ENCODE measurements at regions not wholly inside any gene's neighbourhood (a gene's known extent, or its start where the extent isn't known, plus 50 kb on each side); places are given as distances from the start of the nearest gene placed in this dataset.

DNA sequence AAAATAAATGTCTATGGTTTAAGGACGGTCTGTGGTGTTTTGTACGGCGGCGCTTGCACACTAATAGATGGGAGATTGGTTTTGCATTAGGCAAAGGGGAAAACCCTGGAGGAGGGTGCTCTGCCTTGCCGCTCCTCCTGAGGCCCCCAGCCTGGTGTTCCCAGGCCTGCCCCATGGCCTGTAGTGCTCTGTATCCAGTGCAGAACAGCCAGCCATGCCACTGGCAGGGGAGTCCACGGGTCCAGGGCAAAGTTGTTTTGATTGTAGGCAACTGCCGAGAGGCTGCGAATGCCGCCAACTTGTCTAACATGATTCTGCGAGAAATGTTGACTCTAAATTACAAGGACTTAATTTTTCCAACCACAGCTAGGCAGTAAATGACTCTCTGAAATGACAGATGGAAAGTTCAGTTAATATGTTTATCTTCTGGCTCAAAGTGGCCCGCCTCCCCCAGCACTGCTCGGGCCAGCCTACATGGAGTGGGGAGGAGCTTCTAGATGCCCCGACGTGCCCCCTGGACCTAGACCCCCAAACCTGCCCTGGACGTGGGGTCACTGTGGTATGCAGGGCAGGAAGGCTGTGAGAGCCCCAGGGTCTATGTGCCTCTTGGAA is 104.6 kb upstream of the GDF10 start:
- no peak for DNase-seq

GRCh38 chr10:47196691-47197090 is 103.3 kb upstream of the GDF10 start:
- no peak for DNase-seq

- no peak for DNase-seq
Measured at GRCh38 chr10:47198221-47198620, 101.8 kb upstream of the GDF10 start.

GRCh38 chr10:47205192-47205591 is 94.8 kb upstream of the GDF10 start:
- no peak for DNase-seq

- DNase-seq: no peak
Measured at GRCh38 chr10:47206449-47207280, 93.3 kb upstream of the GDF10 start.

GRCh38 chr10:47207281-47207615 is 92.7 kb upstream of the GDF10 start:
- no peak for DNase-seq

- DNase-seq: no peak
Measured at GRCh38 chr10:47207894-47208469, 92.0 kb upstream of the GDF10 start.

- DNase-seq: no peak
Measured at GRCh38 chr10:47209466-47209865, 90.5 kb upstream of the GDF10 start.

DNA sequence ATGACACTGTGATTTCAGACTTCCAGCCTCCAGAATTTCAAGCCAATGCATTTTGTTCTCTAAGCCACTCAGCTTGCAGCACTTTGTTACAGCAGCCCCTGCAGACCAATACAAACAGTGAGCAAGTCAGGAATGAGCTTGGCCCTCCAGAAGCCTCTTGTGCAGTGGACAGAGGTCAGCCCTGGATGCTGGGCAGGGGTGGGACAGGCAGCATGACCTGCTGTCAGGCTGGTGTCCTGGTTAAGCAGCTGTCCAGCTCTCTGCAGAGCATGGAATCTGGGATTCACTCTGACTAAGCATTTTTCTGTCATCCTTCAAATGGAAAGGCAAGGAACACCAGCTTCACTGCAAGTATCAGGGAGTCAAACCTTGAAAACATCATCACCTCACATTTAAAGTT is 85.5 kb upstream of the GDF10 start:
- DNase-seq: no peak

- DNase-seq: no peak
Measured at GRCh38 chr10:47217113-47217512, 82.9 kb upstream of the GDF10 start.

GRCh38 chr10:47218803-47219202 is 81.2 kb upstream of the GDF10 start:
- no peak for DNase-seq

DNA sequence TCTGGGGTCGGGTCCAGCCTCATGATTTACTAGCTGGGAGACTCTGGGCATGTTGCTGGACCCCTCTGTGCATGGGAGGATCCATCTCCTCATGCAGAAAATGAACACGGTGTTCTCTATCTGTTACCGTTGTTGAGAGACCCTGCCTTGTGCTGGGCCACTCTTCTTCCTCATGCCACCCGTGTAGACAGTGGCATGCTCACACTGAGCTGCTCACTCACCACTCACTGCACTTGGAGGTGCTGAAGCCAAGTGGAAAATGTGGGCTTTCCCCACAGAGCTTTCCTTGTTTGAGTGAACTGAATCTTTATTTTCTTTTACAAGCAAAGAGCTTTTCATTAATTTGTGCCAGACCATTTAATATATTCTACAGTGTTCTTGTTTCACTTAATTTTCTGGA is 77.5 kb upstream of the GDF10 start:
- no peak for DNase-seq

GRCh38 chr10:47223236-47223635 is 76.8 kb upstream of the GDF10 start:
- no peak for DNase-seq

- no peak for DNase-seq
Measured at GRCh38 chr10:47224546-47225218, 75.3 kb upstream of the GDF10 start.

- no peak for DNase-seq
Measured at GRCh38 chr10:47225219-47225927, 74.6 kb upstream of the GDF10 start.

- no peak for DNase-seq
Measured at GRCh38 chr10:47225928-47226645, 73.9 kb upstream of the GDF10 start.

DNA sequence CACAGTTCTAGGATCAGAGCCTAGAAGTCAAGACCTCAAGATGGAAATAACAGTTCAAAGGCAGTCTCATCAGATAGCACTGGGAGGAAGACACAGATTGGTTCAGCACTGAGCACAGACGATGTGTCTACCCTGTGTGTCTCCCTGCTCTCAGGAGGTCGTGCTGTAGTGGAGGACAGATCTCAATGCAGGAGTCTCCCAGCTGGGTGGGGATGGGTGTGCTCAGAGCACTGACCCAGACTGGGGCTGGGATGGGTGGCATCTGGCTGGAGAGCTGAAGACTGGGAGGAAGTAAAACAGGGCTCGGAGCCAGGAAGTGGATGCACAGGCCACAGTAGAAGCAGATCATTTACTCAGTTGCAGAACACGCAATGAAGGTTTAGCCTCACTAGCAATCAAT is 69.5 kb upstream of the GDF10 start:
- no peak for DNase-seq

DNA sequence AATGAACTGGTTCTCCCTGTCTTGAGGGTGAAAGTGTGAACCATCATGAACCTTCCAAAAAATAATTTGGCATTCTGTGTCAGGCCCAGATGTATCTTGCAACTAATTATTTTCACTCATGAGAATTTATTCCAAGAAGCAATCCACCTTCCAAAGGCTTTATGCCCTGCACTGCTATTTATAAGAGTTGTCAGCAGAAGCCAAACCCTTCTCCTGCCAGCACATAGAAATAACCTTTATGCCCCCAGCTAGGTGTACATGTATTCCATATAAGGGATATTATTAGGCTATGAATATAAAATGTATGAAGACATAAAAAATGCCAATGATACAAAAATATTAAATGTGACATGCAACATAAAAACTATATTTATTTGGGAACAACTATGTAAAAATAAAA is 69.0 kb upstream of the GDF10 start:
- no peak for DNase-seq

DNA sequence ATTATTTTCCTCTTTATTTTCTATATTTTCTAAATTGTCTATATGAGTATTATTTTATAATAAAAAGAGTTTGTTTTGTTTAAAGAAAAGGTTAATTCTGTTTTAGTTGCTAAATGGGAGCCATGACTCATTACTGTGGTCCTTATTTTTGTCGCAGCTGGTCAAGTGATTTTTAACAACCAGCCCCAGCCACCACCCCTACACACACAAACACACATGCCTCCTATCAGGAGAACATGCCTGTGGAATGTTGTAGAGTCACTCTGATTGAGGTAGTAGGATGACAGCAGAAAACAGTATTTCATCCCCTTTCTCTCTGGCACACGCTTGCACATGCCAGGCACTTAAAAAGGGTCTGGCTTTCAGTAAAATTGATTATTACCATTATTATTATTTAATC is 68.6 kb upstream of the GDF10 start:
- no peak for DNase-seq

- no peak for DNase-seq
Measured at GRCh38 chr10:47233631-47234030, 66.4 kb upstream of the GDF10 start.

DNA sequence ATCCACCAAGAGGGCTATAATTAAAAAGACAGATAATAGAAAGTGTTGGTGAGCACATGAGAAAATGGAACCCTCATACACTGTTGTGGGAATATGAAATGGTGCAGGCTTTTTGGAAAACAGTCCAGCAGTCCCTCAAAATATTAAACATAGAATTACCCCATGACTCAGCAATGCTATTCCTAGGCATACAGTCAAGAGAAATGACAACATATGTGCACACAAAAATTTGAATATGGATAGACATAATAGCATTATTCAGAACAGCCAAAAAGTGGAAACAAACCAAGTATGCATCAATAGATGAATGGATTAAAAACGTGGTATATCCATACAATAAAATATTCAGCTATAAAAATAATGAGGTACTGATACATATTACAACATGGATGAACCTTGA is 64.5 kb upstream of the GDF10 start:
- no peak for DNase-seq
